NOMO-1 treated with dmso at 0.1 percent for 144 hours (cell line): ENCODE measurements at regions not wholly inside any gene's neighbourhood (a gene's known extent, or its start where the extent isn't known, plus 50 kb on each side); places are given as distances from the start of the nearest gene placed in this dataset.

ENCODE experiments used
- DNase-seq: peaks from one replicate; lab custom pipeline; 2025; ENCODE audit not compliant: unreplicated experiment; lab: John Stamatoyannopoulos, UW

DNA sequence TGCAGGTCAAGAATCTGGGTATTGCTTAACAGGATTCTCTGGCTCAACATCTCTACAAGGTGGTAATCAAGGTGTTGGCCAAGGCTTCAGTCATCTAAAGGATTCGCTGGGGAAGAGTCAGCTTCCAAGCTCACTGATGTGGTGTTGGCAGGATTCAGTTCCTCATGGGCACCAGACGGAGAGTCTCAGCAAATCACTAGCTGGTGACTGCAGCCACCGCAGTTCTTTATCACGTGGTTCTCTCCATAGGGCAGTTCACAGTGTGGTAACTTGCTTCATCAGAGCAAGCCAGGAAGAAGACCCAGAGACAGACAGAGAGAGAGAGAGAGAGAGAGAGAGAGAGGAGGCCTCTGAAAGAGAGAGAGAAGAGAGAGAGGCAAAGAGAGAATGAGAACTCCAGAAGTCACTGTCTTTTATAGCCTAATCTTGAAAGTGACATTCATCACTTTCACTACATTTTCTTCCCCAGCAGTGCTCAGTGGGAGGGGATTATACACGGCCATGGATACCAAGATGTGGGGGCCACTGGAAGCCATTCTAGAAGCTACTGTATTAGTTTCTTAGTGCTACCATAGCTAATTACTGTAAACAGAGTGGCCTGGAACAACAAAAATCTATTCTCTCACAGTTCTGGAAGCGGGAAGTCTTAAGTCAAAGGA is 109.2 kb upstream of the SMIM23 start:
- DNase-seq, result peak; percentile 87

DNA sequence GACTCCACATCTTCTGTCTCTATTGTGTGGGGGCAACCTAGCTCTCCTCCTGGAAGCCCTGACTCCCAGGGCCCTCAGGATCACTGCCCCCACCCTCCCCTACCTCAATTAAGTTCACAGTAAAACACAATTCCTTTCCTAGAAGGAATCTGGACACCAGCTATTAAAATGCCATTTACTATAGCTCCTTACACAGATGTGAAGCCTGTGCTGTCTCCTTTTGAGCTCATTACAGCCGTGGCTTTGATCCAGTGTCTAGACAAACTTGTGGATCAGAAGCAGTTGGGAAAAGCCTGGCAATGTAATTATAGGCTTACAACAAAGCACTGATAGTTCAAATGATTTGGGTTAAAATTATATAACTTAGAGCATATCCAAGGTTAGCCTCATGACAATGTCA is 107.0 kb upstream of the SMIM23 start:
- DNase-seq, result no peak

DNA sequence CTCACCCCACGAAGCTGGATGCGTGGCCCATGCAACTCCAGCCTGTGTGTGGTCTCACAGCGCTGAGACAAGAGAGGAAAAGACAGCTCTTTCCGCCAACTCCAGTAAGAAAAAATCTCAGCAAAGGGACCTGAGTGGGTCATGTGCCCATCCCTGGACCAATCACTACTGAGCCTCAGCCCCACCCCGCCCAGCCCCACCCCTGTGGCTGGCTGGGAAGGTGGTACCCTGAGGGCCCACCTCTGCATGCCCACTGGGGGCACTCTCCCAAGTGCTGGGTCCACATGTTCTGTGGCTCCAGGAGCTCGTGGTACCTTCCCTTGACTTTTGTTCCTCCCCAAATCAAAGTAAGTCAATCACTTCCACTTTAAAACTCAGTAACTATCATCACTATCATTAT is 105.1 kb upstream of the SMIM23 start:
- no peak for DNase-seq

DNA sequence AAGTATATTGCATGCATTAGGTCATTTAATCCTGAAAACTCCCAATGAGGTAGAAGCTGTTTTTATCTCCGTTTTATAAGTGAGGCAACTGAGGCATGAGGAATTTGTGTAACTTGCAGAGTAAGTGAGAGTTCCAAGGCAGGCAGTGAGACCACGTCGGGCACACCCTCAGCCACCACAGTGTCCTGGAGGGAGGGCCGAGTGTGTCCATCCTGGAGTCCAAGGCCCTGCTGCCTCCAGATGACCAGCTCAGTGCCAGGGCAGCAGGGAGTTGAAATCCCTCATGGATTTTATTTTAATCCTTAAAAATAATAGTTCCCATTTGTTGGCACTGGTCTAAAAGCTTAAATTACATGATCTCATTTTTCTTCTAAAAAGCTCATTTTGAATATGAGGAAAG is 104.6 kb upstream of the SMIM23 start:
- no peak for DNase-seq

DNA sequence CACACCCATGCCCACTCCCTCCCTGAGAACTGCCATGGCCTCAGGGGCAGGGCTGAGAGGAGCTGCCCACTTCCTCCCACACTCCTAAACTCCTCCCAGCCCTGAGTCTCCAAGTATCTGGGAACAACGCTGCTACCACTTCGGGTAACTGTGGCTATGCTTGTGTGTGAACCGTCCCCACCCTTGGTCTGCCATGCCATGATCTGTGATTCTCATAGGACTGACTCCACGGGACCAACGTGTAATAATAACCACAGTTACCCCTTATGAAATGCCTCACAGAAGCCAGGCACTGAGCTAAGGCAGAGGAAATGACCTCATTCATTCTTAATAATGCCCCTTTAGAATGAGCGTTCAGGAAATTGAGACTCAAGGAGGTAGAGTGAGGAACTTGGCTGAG is 103.9 kb upstream of the SMIM23 start:
- no peak for DNase-seq

DNA sequence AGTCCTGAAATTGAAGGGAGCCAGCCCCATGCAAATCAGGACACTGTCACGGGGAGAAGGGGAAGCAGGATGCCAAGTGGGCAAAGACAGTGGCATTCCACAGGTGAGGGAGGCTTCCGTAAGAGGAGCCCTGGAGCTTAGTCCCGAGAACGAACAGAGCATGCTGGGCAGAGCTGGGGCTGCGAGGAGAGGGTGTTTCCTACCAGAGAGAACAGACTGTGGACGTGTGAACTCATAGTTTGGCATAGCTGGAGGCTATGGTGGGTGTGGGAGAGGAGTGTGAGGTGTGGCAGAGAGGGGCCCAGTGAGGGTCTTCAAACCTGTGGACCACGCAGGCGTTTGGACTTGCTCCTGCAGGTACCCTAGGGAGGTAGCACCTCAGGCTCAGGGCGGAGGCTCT is 102.8 kb upstream of the SMIM23 start:
- DNase-seq, result no peak

DNA sequence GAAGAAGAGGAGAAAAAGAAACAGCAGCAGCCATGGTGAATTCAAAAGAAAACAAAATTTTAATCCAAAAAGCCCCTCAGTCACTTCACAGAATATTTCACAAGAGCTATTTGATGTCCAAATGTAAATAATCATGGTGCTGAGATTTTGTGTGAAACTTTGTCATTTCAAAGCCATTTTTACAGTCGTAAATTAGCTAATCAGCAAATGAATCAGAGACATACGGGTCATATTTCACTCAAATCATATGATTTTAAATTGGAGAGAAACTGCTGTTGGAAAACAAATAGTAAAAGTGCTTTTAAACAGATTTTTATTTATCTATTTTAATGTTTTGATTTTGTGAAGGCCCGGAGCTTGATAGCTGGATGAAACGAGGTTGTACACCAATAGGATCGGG is 101.4 kb upstream of the SMIM23 start:
- no peak for DNase-seq

DNA sequence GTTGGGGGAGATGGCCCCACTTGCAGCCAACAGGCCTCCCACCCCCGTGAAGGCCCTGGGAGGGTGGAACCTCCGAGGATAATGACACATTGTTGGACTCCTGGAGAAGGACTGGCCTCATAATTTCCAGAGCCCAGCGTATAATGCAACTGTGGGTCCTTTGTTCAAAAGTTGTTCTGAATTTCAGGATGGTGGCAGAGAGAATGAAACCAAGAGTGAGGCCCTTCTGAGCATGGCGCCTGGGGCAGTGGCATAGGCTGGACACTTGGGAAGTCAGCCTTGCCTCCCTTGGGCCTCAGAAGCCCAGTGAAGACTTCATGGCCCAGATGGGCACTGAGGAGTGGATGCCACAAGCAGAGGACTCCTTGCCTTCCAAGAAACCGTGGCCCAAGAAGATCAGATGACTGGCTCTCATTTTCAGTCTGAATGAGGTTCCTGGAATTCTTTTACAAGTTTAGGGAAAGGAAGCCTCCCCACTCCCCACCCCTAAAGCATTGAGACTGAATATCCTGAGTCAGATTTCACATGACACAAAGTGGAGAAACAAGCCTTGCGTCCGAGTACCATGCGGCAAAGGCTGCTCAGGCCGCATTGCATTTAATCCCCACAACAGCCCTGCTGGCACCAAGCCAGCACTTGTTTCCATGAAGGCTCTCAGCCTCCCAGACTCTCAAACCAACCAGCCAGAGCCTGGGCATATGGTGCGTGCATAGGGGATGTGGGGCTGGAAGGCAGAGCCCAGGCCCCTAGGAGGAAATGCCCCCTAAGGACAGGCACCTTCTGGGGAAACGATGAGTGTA is 96.7 kb upstream of the SMIM23 start:
- no peak for DNase-seq

DNA sequence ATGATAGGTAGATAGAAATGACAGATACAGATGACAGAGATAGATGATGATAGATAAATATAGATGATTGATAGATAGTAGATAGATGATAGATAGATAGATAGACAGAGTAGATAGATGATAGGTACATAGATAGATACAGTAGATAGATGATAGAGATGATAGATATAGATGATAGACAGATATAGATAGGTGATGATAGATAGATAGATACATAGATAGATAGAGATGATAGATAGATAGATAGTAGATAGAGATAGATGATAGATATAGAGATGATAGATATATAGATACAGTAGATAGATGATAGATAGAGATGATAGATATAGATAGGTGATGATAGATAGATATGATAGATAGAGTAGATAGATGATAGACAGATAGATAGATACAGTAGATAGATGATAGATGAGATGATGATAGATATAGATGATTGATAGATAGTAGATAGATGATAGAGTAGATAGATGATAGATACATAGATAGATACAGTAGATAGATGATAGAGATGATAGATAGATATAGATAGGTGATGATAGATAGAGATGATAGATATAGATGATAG is 95.7 kb upstream of the SMIM23 start:
- no peak for DNase-seq

DNA sequence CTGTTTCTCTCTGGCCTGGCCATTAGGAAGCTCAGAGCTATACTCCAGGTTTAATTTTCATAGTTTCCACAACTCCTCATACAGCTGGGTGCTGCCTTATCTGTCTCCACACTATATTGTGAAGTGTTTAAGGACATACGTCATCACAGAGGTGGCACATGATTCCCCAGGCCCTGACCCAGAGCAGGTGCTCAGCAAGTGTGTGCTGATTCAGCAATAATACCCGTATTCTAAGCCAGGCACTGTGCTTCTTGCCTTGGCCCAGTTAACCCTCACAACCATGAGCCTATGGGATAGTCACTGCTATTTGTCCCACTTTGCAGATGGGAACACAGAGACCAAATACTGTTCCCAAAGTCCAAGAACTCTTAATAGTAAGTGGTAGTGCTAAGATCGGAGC is 93.5 kb upstream of the SMIM23 start:
- DNase-seq, result no peak

DNA sequence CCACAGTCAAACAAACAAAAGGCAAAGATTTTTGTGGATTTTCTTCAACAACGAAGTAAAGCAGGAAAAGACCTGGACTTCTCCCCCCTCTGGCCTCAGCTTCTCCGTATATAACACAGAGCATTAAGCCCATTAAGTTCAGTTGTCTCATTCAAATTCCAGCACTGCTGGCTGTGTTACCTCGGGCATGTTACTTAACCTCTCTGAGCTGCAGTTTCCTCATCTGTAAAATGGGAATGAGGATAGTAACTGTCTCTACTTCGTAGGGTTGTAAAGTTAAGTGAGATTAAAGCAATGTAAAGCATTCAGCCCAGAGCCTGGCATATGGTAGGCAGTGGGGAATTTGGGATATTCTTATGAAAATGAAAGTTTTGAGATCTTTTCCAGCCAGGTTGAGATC is 92.7 kb upstream of the SMIM23 start:
- no peak for DNase-seq

DNA sequence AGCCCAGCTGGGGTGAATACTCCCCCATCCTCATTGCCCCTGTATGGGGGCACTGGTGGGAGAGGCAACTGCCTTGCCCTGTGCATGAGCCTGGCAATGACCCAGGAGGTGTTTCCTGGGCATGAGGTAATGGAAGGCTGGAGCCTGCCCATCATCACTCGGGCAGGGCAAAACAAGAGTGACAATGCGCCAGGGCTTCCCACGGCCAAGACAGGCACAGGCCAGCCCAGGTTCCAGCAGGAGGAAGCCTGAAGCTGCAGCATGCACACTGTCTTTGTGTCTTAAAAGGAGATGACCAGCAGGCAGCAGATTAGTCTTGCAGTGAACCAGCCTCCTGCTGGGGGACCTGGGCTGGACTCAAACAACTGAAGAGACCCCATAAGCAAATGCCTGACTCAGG is 92.2 kb upstream of the SMIM23 start:
- no peak for DNase-seq

DNA sequence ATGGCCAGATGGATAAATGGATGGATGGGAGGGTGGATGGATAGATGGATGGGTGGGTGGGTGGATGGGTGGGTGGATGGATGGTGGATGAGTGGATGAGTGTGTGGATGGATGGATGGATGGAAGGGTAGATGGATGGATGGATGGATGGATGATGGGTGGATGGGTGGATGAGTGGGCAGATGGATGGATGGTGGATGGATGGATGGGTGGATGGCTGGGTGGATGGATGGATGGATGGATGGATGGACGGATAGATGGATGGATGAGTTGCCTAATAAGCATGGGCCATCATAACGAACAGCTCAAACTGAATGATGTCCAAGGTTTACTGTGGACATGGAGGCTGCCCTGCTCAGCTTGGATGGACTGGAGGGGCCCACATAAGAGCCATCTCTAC is 89.8 kb upstream of the SMIM23 start:
- no peak for DNase-seq

DNA sequence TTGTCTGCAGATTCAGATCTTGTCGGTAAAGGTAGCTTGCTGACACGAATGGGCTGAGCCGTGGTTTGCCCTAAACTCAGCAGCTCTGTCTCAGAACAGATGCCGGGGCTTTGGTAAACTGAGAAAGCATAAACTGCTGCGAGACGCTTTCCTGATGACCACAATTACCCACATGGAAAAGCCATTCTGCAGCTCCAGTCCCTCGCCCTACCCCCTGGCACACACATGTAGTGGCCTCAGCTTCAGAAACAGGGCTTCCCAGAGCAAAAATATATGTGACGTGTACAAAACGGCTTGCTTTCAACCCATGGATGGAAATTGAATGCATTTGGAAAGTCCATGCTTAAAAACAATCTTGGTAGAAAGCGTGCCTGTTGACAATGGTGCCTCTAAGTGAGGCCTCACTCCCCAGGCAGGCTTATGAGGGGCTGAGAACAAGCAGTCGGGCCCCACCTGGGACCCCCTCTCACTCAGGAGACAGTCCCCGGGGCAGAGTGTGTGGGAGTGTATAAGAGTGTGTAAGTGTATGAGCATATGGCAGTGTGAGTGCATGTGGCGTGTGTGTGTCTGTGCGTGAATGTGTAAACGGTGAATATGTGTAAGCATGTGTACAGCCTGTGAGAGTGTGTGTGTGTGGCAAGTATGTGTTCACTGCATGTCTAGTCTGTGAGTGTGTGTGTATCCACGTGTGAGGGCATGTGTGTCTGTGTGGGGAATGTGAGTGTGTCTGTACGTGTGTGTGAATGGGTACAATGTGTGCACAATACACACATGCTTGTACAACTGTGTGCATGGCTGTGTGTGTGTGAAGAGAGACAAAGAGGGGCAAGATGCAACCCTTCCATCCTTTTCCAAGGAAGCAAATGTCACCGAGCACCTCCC is 88.2 kb upstream of the SMIM23 start:
- no peak for DNase-seq

DNA sequence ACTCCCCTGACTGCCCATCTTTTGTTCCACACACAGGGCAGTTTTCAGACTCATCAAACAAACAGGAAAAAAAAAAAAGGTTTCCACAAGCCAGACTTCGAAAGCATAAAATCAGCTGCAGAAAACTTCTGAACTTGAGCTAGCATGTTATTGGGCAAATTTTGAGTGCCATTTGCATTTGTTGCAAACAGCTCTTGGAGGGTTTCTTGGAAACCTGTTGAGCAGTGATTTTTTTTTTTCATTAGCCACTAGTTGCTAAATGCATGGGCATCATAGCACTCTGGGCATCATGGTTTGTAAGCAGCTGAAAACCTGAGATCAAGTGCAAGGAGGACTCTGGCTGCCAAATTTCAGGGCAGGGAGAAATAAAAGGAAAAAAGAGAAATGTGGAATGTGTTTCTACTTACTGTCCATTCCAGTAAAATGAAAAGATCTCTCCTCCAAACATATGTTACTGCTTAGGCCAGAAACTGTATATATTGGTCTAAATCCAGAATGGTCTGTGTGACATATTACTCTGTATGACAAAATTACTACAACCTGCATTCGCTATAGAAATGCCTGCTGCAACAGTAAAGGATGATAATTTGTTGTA is 85.2 kb upstream of the SMIM23 start:
- DNase-seq, result no peak

DNA sequence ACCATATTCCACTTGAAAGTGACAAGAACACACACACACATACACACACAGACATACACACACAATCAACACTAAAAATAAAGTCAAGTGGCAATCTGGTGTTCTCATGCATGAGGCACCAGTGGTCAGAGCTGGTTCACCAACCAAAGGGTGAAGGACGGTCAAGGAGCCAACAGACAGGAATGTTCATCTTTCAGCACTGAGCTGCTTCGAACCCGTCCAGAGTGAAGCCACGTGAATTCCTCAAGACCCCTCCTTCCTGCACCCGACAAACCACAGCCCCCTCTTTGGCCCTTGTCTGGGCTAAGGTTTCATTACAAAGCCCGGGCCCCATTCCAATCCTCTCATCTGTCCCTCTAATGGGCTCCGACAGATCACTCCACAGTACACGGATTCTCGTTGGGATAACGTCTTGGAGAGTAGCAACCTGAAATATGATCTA is 84.5 kb upstream of the SMIM23 start:
- DNase-seq, result no peak

DNA sequence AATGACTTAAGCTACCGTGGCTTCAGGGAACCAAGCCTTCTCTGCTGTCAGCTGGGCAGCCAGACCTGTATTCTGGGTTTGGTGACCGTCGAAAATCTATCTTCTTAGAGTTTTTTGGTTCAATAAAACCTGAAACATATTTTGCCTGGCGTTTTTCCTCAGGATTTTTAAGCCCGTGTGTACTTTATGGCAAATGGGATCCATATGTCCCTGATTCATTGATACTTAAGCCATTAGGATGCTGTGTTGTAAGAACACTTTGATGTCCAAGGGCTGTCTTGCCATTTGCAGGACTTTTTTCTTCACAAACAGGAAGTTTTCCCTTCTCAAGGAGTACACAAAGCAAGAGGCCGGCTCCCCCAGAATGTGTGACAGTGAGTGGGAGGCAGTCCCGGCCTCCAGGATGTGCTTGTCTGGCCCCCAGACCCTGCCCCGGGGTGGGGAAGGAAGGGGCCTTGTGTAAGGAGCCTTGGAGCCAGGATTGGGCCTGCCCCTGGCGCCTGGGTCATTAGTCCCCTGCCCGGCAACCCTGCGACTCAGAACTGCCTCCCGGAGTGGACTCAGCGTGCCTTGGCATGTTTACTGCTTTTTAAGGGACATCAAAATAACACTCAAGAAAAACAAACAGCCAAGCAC is 83.4 kb upstream of the SMIM23 start:
- no peak for DNase-seq

DNA sequence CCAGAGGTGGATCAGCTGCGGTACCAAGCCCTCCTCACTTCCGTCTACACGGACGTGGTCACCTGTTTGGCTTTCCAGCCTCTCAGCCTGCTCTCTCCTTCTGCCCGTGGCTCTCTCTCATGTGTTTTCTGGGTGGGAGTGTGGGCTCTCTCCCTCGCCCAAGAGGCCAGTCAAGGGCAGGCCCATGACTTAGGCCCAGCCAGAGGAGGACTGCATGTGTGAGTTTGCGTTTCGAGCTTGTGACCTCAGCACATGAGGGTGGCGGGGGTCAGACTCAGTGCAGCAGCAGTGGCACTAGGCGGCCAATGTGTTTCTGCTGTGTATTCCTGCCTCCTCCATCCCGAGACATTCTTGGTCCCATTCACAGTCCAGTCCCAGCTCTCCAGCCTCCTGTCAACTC is 82.5 kb upstream of the SMIM23 start:
- DNase-seq, result no peak

DNA sequence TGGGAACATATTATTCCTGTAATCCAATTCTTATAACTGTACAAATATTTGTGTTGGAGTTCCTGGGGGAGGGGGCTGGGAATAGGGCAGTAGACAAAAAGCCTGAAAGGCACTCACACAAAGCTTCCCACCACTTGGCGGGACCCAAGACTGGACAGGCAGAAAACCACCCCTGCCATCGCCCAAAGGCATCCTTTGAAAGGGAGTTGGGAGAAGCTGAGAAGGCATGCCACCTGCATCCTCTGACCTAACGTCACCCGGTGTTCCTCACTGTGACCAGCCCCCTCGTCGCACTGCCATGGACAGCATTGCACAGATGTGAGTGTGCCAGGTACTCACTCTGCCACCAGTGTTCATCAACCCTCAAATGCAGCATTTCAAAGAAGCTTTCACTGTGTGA is 80.6 kb upstream of the SMIM23 start:
- no peak for DNase-seq

DNA sequence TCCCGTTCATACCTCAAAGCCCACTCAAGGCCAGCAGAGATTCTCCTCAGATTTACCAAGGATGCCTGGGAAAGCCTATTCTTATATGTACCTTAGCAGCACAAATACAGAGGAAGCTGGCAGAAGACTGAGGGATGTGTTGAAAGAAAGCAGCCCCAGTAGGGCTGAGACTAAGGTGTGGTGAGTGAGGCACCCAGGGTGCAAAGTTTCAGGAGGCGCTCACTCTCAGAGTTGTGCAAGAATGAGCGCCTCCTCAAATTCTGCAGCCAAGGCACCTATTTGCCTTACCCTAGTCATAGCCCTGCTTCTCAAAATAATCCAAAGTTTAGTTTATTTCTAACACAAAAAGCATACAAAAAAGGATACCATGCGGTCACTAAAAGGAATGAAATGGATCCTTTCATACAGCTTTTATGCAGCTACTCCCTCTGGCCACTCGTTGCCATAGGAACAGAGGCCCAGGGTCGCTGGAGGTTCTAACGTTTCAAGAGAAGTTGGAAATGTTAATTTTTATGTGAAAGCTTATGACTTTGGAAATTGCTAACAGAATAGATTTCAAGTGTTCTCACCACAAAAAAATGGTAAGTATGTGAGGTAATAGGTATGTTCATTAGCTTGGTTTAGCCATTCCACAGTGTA is 79.7 kb upstream of the SMIM23 start:
- DNase-seq, result no peak
